Stimulated activated naive B cell treated with anti-CD40 and anti-IgM and Interleukin-4, amounts not matched to agents 10 μg/mL and 1 μg/mL and 100 μg/mL, for 72 hours (primary cell): ENCODE measurements at regions not wholly inside any gene's neighbourhood (a gene's known extent, or its start where the extent isn't known, plus 50 kb on each side); places are given as distances from the start of the nearest gene placed in this dataset.
"Not testable (repeated sequence)": the region's sequence is repeated elsewhere in the genome, so short reads cannot be mapped to it uniquely, and the experiment has no call there.

Experiments used
- ATAC-seq, 2 donors: fragments of 150-1000 bp; cut with Tn5 transposase; replicated peaks; 2 replicates each; pipeline ENCODE4 v1.10.0; 2021; ENCODE audit warnings: moderate library complexity in 1 of 2
- DNase-seq: peaks from one replicate; pipeline ENCODE4 v3.0.0; 2021
- H3K27ac Mint-ChIP-seq: one replicate; pipeline ENCODE4 v1.8.0; 2022; ENCODE audit warnings: mild to moderate bottlenecking, mixed read lengths
- H3K27me3 Mint-ChIP-seq, 2 donors: one replicate each; pipeline ENCODE4 v1.8.0; 2022; ENCODE audit warnings: mixed read lengths in 2 of 2
- H3K36me3 Mint-ChIP-seq, 2 donors: one replicate each; pipeline ENCODE4 v1.8.0; 2022; ENCODE audit warnings: mixed read lengths in 2 of 2, mild to moderate bottlenecking in 1 of 2
- H3K4me1 Mint-ChIP-seq, 2 donors: one replicate each; pipeline ENCODE4 v1.8.0; 2022; ENCODE audit warnings: mixed read lengths in 2 of 2, mild to moderate bottlenecking in 1 of 2
- H3K4me3 Mint-ChIP-seq, 2 donors: one replicate each; pipeline ENCODE4 v1.8.0; 2022; ENCODE audit warnings: mild to moderate bottlenecking in 2 of 2, mixed read lengths in 2 of 2, moderate library complexity in 1 of 2
- H3K9me3 Mint-ChIP-seq, 2 donors: one replicate each; pipeline ENCODE4 v1.8.0; 2022; ENCODE audit warnings: mixed read lengths in 2 of 2, mild to moderate bottlenecking in 1 of 2

GRCh38 chr3:103829723-103830326, 1395.0 kb downstream of the ZPLD1 start:
- Mint-ChIP-seq H3K36me3 (no peaks in the 10 kb centered on the region), H3K4me3 (no peak overlapping the region), H3K27ac (no peak overlapping the region), H3K9me3 (peaks cover 0 to 2% of the 10 kb centered on the region in 2 donors), H3K4me1 (no peaks in the 10 kb centered on the region), H3K27me3 (no peaks in the 10 kb centered on the region)
- no peak for ATAC-seq
- no peak for DNase-seq

GRCh38 chr3:103847081-103848062, 1412.6 kb downstream of the ZPLD1 start:
- DNase-seq (no peak), ATAC-seq (no peak)
- no peaks in the 10 kb centered on the region for H3K27me3 Mint-ChIP-seq
- H3K4me3 Mint-ChIP-seq: no peak overlapping the region
- H3K4me1 Mint-ChIP-seq: no peaks in the 10 kb centered on the region
- no peaks in the 10 kb centered on the region for H3K36me3 Mint-ChIP-seq
- no peaks in the 10 kb centered on the region for H3K9me3 Mint-ChIP-seq
- no peak overlapping the region for H3K27ac Mint-ChIP-seq

GRCh38 chr3:103851793-103852192, 1417.0 kb downstream of the ZPLD1 start:
- Mint-ChIP-seq H3K4me1 (no peaks in the 10 kb centered on the region), H3K4me3 (no peak overlapping the region), H3K9me3 (no peaks in the 10 kb centered on the region), H3K27ac (no peak overlapping the region), H3K36me3 (no peaks in the 10 kb centered on the region), H3K27me3 (no peaks in the 10 kb centered on the region)
- ATAC-seq: no peak
- no peak for DNase-seq

GRCh38 chr3:103862415-103862814, 1427.6 kb downstream of the ZPLD1 start:
- H3K4me1 Mint-ChIP-seq: no peaks in the 10 kb centered on the region
- H3K9me3 Mint-ChIP-seq: peaks cover 0 to 1% of the 10 kb centered on the region in 2 donors
- no peaks in the 10 kb centered on the region for H3K27me3 Mint-ChIP-seq
- H3K4me3 Mint-ChIP-seq: no peak overlapping the region
- ATAC-seq: no peak
- no peaks in the 10 kb centered on the region for H3K36me3 Mint-ChIP-seq
- no peak overlapping the region for H3K27ac Mint-ChIP-seq
- DNase-seq: no peak

GRCh38 chr3:103863381-103863780, 1428.6 kb downstream of the ZPLD1 start:
- Mint-ChIP-seq H3K9me3 (peaks cover 0 to 1% of the 10 kb centered on the region in 2 donors), H3K4me1 (no peaks in the 10 kb centered on the region), H3K4me3 (no peak overlapping the region), H3K27me3 (no peaks in the 10 kb centered on the region), H3K36me3 (no peaks in the 10 kb centered on the region), H3K27ac (no peak overlapping the region)
- DNase-seq (no peak), ATAC-seq (no peak)

- Mint-ChIP-seq H3K27ac (no peak overlapping the region), H3K4me1 (no peaks in the 10 kb centered on the region), H3K36me3 (no peaks in the 10 kb centered on the region), H3K4me3 (no peak overlapping the region), H3K9me3 (peaks cover 0 to 1% of the 10 kb centered on the region in 2 donors), H3K27me3 (no peaks in the 10 kb centered on the region)
- DNase-seq (no peak), ATAC-seq (no peak)
These were observed 1431.3 kb downstream of the ZPLD1 start for GRCh38 chr3:103866113-103866512.

GRCh38 chr3:103873021-103873420, 1438.2 kb downstream of the ZPLD1 start:
- Mint-ChIP-seq H3K36me3 (no peaks in the 10 kb centered on the region), H3K4me1 (no peaks in the 10 kb centered on the region), H3K27me3 (no peaks in the 10 kb centered on the region), H3K9me3 (no peaks in the 10 kb centered on the region), H3K4me3 (no peak overlapping the region), H3K27ac (no peak overlapping the region)
- DNase-seq: no peak
- ATAC-seq: no peak

GRCh38 chr3:103873897-103874545, 1439.2 kb downstream of the ZPLD1 start:
- H3K27ac Mint-ChIP-seq: no peak overlapping the region
- H3K27me3 Mint-ChIP-seq: no peaks in the 10 kb centered on the region
- H3K9me3 Mint-ChIP-seq: peaks cover 0 to 6% of the 10 kb centered on the region in 2 donors
- H3K4me3 Mint-ChIP-seq: no peak overlapping the region
- ATAC-seq (no peak), DNase-seq (no peak)
- H3K36me3 Mint-ChIP-seq: no peaks in the 10 kb centered on the region
- H3K4me1 Mint-ChIP-seq: no peaks in the 10 kb centered on the region

- H3K4me3 Mint-ChIP-seq, H3K9me3 Mint-ChIP-seq: not testable (repeated sequence)
These were observed 1447.0 kb downstream of the ZPLD1 start for GRCh38 chr3:103881809-103882208.

GRCh38 chr3:103889675-103890074, 1454.9 kb downstream of the ZPLD1 start:
- Mint-ChIP-seq H3K9me3 (no peaks in the 10 kb centered on the region), H3K4me1 (no peaks in the 10 kb centered on the region), H3K27ac (no peak overlapping the region), H3K36me3 (no peaks in the 10 kb centered on the region), H3K27me3 (no peaks in the 10 kb centered on the region), H3K4me3 (no peak overlapping the region)
- ATAC-seq (no peak), DNase-seq (no peak)

More at GRCh38 chr3:103881809-103882208, 1447.0 kb downstream of the ZPLD1 start:
- H3K4me1 Mint-ChIP-seq, H3K27ac Mint-ChIP-seq, H3K36me3 Mint-ChIP-seq, H3K27me3 Mint-ChIP-seq, ATAC-seq, DNase-seq: not testable (repeated sequence)

- no peak for ATAC-seq
- Mint-ChIP-seq H3K27ac (no peak overlapping the region), H3K36me3 (no peaks in the 10 kb centered on the region), H3K4me3 (no peak overlapping the region), H3K4me1 (no peaks in the 10 kb centered on the region), H3K27me3 (no peaks in the 10 kb centered on the region), H3K9me3 (no peaks in the 10 kb centered on the region)
- DNase-seq: no peak
These were observed 1459.5 kb downstream of the ZPLD1 start for GRCh38 chr3:103894162-103894822.

GRCh38 chr3:103899328-103899727, 1464.5 kb downstream of the ZPLD1 start:
- no peak for ATAC-seq
- Mint-ChIP-seq H3K4me3 (no peak overlapping the region), H3K9me3 (peaks cover 1 to 5% of the 10 kb centered on the region in 2 donors), H3K27me3 (no peaks in the 10 kb centered on the region), H3K4me1 (no peaks in the 10 kb centered on the region), H3K27ac (no peak overlapping the region), H3K36me3 (no peaks in the 10 kb centered on the region)
- no peak for DNase-seq

- no peak overlapping the region for H3K27ac Mint-ChIP-seq
- DNase-seq (no peak), ATAC-seq (no peak)
- no peaks in the 10 kb centered on the region for H3K4me1 Mint-ChIP-seq
- no peaks in the 10 kb centered on the region for H3K27me3 Mint-ChIP-seq
- no peaks in the 10 kb centered on the region for H3K36me3 Mint-ChIP-seq
- H3K9me3 Mint-ChIP-seq: peaks cover 1 to 5% of the 10 kb centered on the region in 2 donors
- no peak overlapping the region for H3K4me3 Mint-ChIP-seq
These were observed 1461.7 kb upstream of the ALCAM start for GRCh38 chr3:103904991-103905390.

- Mint-ChIP-seq H3K27ac (no peak overlapping the region), H3K27me3 (no peaks in the 10 kb centered on the region), H3K9me3 (peaks cover 1 to 5% of the 10 kb centered on the region in 2 donors), H3K4me1 (no peaks in the 10 kb centered on the region), H3K4me3 (no peak overlapping the region), H3K36me3 (no peaks in the 10 kb centered on the region)
- ATAC-seq (no peak), DNase-seq (no peak)
These were observed 1460.4 kb upstream of the ALCAM start for GRCh38 chr3:103906304-103906703.
